Lower lobe of right lung (tissue), 2 donors: ENCODE measurements at regions not wholly inside any gene's neighbourhood (a gene's known extent, or its start where the extent isn't known, plus 50 kb on each side); places are given as distances from the start of the nearest gene placed in this dataset.
"Not testable (repeated sequence)": the region's sequence is repeated elsewhere in the genome, so short reads cannot be mapped to it uniquely, and the experiment has no call there.

Experiments used
- ATAC-seq, 2 donors: fragments of 200-7000 bp; cut with Tn5 transposase; one replicate each; pipeline ENCODE4 v1.9.1; 2020 to 2022; ENCODE audit warnings: mild to moderate bottlenecking in 2 of 2, moderate library complexity in 2 of 2
- DNase-seq: peaks from one replicate; pipeline ENCODE4 v3.0.0-alpha.2; 2020
- H3K27ac ChIP-seq: fragments of 200-600 bp; one replicate; pipeline ENCODE4 v1.8.0; 2022
- H3K27me3 ChIP-seq: fragments of 200-600 bp; one replicate; pipeline ENCODE4 v1.8.0; 2022; ENCODE audit warnings: low read depth
- H3K36me3 ChIP-seq: fragments of 200-600 bp; one replicate; pipeline ENCODE4 v1.8.0; 2022; ENCODE audit warnings: mild to moderate bottlenecking
- H3K4me1 ChIP-seq: fragments of 200-600 bp; one replicate; pipeline ENCODE4 v1.8.0; 2022
- H3K4me3 ChIP-seq: fragments of 200-600 bp; one replicate; pipeline ENCODE4 v1.8.0; 2022; ENCODE audit warnings: mild to moderate bottlenecking
- H3K9me3 ChIP-seq: fragments of 200-600 bp; one replicate; pipeline ENCODE4 v1.8.0; 2022
- intact Hi-C: fragments of 100-400 bp; cut with DNase I; formaldehyde crosslinking; loops from one replicate; pipeline ENCODE4 v1.11.0; 2022
- TF ChIP-seq, protein P1 (sequence below): fragments of 200-600 bp; IDR thresholded peaks from one replicate; pipeline ENCODE4 v1.8.0; 2022; ENCODE audit warnings: antibody characterized with exemption, mild to moderate bottlenecking
- donor health status: DM: no; HTN: yes; CAD: no; lungs with severe emphysema.

DNA sequence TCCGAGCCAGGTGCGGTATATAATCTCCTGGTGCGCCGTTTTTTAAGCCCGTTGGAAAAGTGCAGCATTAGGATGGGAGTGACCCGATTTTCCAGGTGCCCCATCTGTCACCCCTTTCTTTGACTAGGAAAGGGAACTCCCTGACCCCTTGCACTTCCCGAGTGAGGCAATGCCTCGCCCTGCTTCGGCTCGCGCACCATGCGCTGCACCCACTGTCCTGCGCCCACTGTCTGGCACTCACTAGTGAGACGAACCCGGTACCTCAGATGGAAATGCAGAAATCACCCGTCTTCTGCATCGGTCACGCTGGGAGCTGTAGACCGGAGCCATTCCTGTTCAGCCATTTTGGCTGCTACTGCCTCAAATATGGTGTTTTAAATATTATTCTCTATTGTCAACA, 198.0 kb downstream of the MEIS1 start:
- H3K36me3 ChIP-seq, intact Hi-C loops, H3K4me1 ChIP-seq, H3K9me3 ChIP-seq, H3K4me3 ChIP-seq, ATAC-seq, H3K27ac ChIP-seq, H3K27me3 ChIP-seq, DNase-seq: not testable (repeated sequence)

DNA sequence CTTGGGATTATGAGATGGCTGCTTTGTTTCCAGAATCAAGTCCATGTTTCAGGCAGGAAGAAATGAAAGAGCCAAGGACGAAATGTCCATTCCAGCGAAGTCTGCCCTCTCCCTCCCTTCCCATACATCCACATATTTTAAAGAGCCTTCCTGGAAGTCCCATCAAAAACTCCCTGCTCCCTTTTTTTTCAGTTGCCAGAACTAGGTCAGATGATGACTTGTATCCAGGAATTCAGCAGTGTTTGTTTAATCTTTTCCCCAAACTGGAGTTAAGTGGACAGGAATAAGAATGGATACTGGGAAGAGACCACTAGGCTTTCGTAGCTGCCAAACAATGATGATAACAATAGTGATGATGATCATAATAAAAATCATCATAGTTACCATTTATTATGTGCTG, 198.7 kb downstream of the MEIS1 start:
- intact Hi-C loops: no loop called here
- no peaks in the 10 kb centered on the region for H3K36me3 ChIP-seq

DNA sequence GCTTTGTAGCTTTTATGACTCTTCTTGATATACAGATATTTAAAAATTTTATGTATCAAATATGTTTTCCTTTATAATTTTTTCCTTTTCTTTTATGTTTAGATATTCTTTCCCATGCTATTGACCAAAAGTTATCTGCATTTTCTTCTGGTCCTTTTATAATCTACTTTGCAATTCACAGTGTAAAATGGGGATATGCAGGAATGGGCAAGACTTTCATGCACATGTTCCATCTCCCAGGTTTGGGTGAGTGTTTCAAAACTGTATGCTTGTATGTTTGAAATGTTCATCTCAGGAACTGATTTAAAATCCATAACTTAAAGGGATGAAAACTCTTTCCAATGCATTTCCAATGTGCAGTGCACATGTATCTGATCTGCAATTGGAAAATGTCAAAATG, 199.9 kb downstream of the MEIS1 start:
- intact Hi-C loops: no loop called here
- Histone ChIP-seq H3K36me3 (no peaks in the 10 kb centered on the region), H3K27ac (no peak overlapping the region), H3K4me3 (no peak overlapping the region), H3K4me1 (no peaks in the 10 kb centered on the region), H3K9me3 (no peaks in the 10 kb centered on the region), H3K27me3 (no peaks in the 10 kb centered on the region)
- DNase-seq: no peak
- no peak for ATAC-seq
- TF ChIP-seq, protein P1, sequence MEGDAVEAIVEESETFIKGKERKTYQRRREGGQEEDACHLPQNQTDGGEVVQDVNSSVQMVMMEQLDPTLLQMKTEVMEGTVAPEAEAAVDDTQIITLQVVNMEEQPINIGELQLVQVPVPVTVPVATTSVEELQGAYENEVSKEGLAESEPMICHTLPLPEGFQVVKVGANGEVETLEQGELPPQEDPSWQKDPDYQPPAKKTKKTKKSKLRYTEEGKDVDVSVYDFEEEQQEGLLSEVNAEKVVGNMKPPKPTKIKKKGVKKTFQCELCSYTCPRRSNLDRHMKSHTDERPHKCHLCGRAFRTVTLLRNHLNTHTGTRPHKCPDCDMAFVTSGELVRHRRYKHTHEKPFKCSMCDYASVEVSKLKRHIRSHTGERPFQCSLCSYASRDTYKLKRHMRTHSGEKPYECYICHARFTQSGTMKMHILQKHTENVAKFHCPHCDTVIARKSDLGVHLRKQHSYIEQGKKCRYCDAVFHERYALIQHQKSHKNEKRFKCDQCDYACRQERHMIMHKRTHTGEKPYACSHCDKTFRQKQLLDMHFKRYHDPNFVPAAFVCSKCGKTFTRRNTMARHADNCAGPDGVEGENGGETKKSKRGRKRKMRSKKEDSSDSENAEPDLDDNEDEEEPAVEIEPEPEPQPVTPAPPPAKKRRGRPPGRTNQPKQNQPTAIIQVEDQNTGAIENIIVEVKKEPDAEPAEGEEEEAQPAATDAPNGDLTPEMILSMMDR: no peak

More for the DNA sequence above, 198.7 kb downstream of the MEIS1 start:
- Histone ChIP-seq H3K4me1 (no peaks in the 10 kb centered on the region), H3K9me3 (no peaks in the 10 kb centered on the region), H3K4me3 (no peak overlapping the region), H3K27ac (no peak overlapping the region), H3K27me3 (no peaks in the 10 kb centered on the region)
- TF ChIP-seq, protein P1: no peak
- ATAC-seq (no peak), DNase-seq (no peak)

DNA sequence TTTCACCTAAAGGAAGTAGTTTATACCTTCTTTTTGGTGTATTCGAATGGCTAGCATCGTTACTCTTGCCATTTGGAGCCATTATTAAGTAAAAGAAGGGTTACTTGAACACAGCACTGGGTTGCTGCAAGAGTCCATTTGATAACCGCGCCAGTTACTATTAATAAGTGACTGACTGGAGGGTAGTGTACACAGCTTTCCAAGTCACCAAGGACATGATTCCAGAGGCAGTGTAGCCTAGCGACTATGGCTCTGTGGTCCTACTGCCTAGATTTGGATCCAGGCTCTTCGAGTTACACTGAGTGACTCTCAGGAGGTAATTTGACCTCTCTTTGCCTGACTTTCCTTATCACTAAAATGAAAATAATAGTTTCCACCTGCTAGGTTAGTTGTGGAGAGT, 206.8 kb downstream of the MEIS1 start:
- no peak for DNase-seq
- Histone ChIP-seq H3K36me3 (no peaks in the 10 kb centered on the region), H3K9me3 (no peaks in the 10 kb centered on the region), H3K4me1 (no peaks in the 10 kb centered on the region), H3K27me3 (no peaks in the 10 kb centered on the region), H3K27ac (no peak overlapping the region), H3K4me3 (no peak overlapping the region)
- intact Hi-C loops: no loop called here
- ATAC-seq: no peak
- TF ChIP-seq, protein P1: no peak

DNA sequence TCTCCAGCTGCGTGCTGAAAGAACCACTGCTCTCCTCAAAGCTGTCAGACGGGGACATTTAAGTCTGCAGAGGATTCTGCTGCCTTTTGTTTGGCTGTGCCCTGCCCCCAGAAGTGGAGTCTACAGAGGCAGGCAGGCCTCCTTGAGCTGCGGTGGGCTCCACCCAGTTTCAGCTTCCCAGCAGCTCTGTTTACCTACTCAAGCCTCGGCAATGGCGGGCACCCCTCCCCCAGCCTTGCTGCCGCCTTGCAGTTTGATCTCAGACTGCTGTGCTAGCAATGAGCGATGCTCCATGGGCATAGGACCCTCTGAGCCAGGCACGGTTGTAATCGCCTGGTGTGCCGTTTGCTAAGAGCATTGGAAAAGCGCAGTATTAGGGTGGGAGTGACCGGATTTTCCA, 213.2 kb downstream of the MEIS1 start:
- DNase-seq, H3K36me3 ChIP-seq, H3K27ac ChIP-seq, H3K4me3 ChIP-seq, H3K27me3 ChIP-seq, intact Hi-C loops, ATAC-seq, H3K9me3 ChIP-seq, H3K4me1 ChIP-seq: not testable (repeated sequence)

DNA sequence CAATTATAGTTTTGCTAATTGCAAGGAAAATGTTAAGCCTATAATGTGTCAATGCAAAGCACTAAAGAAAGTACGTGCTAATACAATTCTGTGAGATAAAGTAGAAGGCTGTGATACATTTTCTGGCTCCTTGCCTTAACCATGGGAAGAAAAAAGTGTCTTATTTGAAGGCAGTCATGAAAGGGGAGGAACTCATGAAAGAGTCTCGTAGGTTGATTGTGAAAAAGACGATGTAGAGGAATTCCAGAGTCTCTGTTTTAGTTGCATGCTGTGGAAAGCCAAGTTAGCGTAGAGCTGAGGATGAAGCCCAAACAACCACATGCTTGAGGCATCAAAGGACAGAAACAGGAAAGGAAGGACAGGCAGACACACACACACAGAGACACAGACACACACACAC, 214.1 kb downstream of the MEIS1 start:
- Histone ChIP-seq H3K4me3 (no peak overlapping the region), H3K9me3 (no peaks in the 10 kb centered on the region), H3K36me3 (no peaks in the 10 kb centered on the region), H3K4me1 (no peaks in the 10 kb centered on the region), H3K27me3 (no peaks in the 10 kb centered on the region), H3K27ac (no peak overlapping the region)
- TF ChIP-seq, protein P1: no peak
- intact Hi-C loops: no loop called here
- DNase-seq (no peak), ATAC-seq (no peak)

DNA sequence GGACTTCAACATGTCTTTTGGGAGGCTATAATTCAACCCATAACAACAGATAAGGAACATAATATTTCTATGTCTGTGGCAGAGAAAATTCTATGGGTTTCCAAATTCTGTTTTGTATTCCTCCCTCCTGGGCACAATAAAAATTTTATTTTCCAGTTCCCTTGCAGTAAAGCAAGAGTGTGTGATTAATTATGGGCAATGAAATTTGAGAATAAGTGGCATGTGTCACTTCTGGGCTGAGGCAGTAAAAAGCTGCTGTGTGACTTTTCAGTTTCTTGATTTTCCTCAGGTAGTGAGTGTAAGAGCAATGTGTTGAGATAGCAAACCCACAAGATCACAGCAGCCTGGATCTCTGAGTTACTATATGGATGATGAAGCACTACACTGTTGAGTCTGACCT, 216.4 kb downstream of the MEIS1 start:
- Histone ChIP-seq H3K27me3 (no peaks in the 10 kb centered on the region), H3K36me3 (no peaks in the 10 kb centered on the region), H3K9me3 (no peaks in the 10 kb centered on the region), H3K27ac (no peak overlapping the region), H3K4me3 (no peak overlapping the region), H3K4me1 (no peaks in the 10 kb centered on the region)
- no peak for DNase-seq
- TF ChIP-seq, protein P1: no peak
- intact Hi-C loops: no loop called here
- ATAC-seq: no peak
